Eye (tissue), 1 donor: ENCODE measurements at regions not wholly inside any gene's neighbourhood (a gene's known extent, or its start where the extent isn't known, plus 50 kb on each side); places are given as distances from the start of the nearest gene placed in this dataset.
A peak's percentile ranks its signal among the peaks of the same experiment; 100 is the strongest.
"Not testable (repeated sequence)": the region's sequence is repeated elsewhere in the genome, so short reads cannot be mapped to it uniquely, and the experiment has no call there.

Source experiments
- DNase-seq: peaks from one replicate; pipeline ENCODE4 v3.0.0-alpha.2; 2015

GRCh38 chr5:37951946-37952721 is 112.3 kb upstream of the GDNF start:
- peak; percentile 11 for DNase-seq

DNA sequence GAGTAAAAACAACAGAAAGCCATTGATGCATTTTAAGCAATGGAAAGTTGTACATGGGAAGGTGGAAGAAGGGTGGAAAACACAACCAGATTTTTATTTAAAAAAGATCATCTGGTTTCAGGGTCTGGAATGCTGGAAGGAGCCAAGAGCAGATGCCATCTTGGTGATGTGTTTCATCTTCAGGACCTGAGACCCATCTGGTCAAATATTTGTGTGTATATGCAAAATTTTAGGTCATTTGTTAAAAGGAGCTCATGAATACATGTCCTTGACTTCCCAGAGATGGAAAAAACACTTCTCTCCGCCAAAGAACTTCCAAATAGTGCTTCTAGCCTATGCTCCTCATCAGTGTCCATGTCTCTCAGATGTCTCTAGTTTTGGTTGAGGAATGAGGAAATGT is 110.6 kb upstream of the GDNF start:
- no peak for DNase-seq

DNA sequence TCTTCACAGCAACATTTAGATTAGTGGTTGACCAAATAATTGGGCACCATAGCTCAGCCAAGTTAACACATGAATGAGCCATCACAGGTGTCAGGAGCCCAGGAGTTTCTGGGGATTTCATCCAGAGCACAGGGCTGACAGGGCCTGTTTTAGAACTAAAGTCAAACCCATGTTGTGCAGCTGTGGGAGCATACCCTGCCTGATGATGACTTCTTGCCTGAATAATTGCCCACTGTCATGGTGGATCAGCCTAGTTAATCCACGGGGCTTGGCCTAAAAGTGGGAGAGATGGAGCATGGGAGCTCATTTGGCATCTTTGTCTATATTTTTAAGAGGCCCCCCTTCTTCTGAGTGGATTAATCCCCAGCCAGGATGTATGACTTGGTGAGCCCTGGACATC is 105.6 kb upstream of the GDNF start:
- DNase-seq: no peak

GRCh38 chr5:37943136-37943535 is 103.3 kb upstream of the GDNF start:
- not testable (repeated sequence) for DNase-seq

GRCh38 chr5:37940931-37941623 is 101.2 kb upstream of the GDNF start:
- no peak for DNase-seq

- no peak for DNase-seq
Observed at GRCh38 chr5:37938861-37939260, 99.0 kb upstream of the GDNF start.

- DNase-seq: no peak
Observed at GRCh38 chr5:37938076-37938852, 98.4 kb upstream of the GDNF start.

DNA sequence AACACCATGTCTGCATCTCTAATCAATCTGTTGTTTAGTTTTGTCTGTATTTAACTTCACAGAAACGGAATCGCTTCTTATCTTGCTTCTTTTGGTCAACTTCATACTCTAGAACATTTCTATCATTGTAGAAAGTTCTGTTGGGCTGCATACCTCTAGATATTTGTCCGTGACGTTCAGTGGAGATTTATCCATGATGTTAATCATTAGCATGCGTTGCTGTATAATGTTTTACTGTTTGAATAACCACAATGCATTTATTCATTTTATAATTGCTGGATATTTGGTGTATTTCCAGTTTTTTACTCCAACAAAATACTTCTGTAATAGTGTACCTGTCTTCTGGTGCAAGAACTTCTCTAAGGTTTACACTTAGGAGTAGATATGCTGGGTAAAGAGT is 96.2 kb upstream of the GDNF start:
- no peak for DNase-seq

DNA sequence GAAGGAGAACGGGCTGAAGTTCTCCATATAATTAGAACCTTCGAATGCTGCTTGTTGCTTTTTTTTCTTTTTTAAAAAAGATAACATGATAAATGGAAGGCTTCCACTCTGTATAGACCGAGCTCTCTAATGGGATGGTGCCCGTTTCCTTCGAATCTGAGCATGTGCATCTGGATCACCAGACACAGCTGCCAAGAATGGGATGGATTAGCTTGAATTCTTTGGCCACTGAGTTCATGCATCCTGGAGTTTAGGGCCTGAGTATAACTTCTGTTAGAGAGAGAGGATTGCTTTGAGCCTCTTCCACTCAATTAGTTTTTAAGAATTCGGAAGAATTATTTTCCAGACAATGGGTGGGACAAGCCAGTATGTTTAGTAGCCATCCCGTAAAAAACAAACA is 93.7 kb upstream of the GDNF start:
- DNase-seq: no peak

GRCh38 chr5:37932450-37932849 is 92.6 kb upstream of the GDNF start:
- DNase-seq: no peak

DNA sequence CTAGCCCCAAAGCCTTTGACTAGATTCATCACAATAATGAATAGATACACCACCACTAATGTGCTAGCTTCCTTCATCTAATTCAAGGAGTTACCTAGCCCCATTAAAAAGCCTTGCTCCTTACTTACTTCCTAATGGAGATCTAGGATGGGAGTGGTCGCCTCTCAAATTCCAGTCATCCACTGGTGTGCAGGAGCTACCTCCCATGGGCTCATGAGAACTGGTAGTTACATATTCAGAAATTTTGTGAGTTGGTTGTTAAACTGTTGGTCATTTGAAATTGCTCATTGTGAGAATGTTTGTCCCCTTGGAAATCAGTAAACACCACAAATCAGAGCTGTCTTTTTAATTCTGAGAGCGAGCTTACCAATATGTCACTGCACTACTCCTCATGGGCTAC is 91.7 kb upstream of the GDNF start:
- DNase-seq: no peak

DNA sequence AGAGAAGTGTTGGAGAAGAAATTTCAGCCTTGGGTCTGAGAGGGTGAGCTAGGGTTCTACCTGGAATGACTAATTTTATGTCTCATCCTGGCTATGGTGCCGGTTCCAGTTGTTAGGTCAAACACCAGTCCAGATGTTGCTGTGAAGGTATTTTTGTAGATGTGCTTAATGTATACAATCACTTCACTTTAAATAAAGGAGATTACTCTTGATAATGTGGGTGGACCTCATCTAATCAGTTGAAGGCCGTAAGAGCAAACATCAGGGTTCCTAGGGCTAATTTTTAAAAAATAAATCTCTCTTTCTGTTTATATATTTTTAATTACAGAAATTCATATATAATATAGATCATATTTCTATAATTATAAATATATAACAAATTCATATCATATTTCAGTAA is 90.5 kb upstream of the GDNF start:
- no peak for DNase-seq

GRCh38 chr5:37929791-37930190 is 90.0 kb upstream of the GDNF start:
- no peak for DNase-seq

DNA sequence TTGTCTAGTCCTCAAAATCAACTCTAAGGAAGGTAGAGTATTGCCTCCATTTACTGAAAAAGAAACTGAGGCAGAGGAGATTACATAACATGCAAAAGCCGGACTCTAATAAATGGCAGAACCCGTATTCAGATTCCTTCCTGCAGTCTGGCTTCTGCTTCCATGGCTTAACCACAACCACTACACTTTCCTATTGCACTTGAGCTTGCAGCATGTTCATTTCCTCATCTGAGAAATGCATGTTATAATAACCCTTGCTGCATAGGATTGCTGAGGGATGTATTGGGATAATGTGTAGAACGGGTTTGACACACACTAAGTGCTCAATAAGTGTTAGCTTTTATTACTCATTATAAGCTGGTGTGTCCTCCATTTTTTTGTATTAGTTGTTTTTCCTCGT is 87.9 kb upstream of the GDNF start:
- DNase-seq: not testable (repeated sequence)

DNA sequence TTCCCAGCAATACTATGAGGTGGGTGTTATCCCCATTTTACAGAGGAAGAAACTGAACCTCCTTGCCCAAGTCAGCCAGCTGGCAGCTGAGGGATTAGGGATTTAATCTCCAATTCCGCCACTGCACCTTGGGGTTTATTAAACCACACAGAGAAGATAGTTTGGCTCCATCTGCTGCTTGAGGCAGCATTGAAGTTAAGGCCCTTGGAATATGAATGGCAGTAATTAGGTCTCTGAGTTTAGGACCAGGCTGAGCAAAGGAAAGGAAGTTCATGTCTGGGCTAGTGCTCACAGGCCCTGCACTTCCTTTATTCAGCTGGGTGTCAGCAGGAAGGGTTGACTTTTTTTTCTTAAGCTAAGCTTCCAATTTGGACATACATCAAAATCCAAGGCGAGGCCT is 86.9 kb upstream of the GDNF start:
- no peak for DNase-seq

DNA sequence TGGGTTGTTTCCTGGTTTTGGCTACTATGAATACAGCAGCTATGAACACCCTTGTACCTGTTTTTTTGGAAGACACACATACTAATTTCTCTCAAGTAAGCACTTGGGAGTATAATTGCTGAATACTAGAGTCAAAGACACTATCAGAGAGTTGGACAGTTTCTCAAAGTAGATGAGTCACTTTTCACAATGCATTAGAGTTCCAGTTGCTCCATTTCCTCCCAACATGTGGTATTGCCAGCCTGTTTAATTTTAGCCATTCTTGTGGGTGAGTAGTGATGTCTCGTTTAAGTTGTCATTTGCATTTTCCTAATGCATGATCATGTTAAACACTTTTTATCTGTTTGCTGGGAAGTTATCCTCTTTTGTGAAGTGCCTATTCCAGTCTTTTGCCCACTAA is 81.6 kb upstream of the GDNF start:
- no peak for DNase-seq

DNA sequence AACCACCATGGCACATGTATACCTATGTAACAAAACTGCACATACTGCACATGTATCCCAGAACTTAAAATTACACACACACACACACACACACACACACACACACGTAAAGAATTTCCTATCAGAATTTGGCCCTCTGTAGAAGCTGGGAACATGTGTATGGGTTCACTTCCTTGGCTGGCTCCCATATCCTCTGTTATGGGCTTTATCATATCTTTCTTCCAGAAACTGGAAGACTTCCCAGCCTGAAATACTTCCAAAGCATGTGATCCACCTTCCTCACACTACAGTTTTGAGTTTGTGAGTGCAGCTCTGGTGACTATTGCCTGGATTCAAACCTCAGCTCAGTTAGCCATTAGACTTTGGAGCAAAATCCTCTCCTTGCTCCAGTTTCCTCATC is 78.6 kb upstream of the GDNF start:
- DNase-seq: peak; percentile 28

DNA sequence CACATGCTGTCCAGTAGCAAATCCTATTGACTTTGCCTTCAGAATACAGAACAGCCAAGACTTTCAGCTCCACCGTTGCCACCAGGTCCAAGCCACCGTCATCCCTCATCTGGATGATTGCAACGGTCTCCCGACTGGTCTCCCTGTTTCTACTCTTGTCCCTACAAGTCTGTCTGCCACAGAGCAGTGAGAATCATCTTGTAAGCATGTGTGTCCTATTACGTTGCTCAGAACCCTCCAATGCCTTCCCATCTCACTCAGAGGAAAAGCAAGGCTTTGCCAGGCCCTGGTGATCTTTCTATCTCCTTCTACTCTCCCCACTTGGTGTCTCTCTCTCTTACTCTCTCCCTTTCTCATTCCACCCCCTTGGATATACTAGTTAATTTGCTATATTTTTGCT is 76.7 kb upstream of the GDNF start:
- DNase-seq: no peak

- no peak for DNase-seq
Observed at GRCh38 chr5:37915097-37915736, 75.4 kb upstream of the GDNF start.

DNA sequence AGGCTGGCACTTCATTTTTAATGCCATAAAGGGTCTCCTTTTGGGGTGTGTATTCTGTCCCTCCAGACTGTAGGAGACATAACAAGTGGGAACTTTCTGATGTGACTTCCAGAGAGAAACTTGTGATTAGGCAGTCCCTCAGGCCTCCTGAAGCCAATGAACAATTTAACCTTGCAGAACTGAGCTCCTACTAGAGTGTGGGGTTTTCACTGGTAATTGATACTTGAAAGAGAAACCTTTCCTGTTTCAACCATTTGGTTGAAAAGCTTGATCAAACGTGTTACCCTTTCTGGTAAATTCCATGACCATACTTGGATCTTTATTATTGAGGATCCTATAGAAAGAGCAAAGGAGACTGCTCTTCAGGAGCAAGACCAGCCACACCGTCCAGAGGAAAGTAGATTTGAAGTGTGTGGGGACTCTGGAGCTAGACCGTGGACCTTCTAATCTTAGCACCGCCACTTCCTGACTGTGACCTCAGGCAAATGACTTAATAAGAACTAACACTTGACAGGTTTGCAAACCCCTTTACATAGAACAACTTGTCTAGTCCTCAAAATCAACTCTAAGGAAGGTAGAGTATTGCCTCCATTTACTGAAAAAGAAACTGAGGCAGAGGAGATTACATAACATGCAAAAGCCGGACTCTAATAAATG is 69.9 kb upstream of the GDNF start:
- not testable (repeated sequence) for DNase-seq

- DNase-seq: no peak
Observed at GRCh38 chr5:37906416-37906815, 66.6 kb upstream of the GDNF start.

DNA sequence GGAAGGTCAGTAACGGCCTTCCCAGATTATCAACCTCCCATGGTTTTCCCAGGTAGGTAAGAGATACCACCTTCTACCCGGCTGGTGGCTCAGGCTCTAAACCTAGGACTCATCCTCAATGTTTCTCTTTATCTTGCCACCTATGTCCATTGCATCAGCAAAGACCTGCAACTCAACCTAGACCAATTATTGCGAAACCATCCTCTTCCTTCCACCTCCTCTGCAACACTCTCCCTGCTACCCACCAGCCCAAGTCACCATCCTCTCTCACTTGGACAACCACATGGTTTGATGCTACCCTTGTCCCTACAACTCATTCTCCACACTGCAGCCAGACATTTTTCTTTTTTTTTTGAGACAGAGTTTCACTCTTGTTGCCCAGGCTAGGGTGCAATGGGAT is 65.4 kb upstream of the GDNF start:
- DNase-seq: no peak

DNA sequence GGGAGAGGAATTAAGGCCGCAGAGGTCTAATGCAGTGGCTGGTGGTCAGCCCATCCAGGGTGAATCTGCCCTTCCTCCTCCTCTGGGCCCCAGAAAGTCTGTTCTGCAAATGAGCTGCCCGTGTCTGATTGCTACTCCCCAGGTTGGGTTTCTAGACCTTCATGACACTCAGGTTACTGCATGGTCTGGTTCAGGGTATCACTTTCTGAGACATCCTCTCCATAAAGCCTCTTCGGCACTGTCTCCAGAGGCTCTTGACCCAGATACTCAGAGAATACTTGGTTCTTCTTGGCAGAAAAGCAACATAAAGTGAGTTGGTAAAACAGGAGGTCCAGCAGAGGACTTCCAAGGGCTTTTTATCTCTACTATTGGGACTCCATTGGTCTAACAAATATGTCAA is 62.5 kb upstream of the GDNF start:
- no peak for DNase-seq
